HepG2 (cell line): ENCODE measurements at regions not wholly inside any gene's neighbourhood (a gene's known extent, or its start where the extent isn't known, plus 50 kb on each side); places are given as distances from the start of the nearest gene placed in this dataset.

Experiments
- GABPB1 ChIP-seq: IDR thresholded peaks from 2 replicates; pipeline ENCODE4 v1.6.1; 2016; ENCODE audit warnings: mild to moderate bottlenecking, missing genetic modification reagents, moderate library complexity, missing compliant biosample characterization
- HDAC2 ChIP-seq: sonication (generic); formaldehyde crosslinking; IDR thresholded peaks from 2 replicates; pipeline ENCODE4 v1.4.0; 2020; ENCODE audit warnings: missing genetic modification reagents
- MED13 ChIP-seq: sonication (generic); formaldehyde crosslinking; IDR thresholded peaks from 2 replicates; pipeline ENCODE4 v1.5.0; 2020; ENCODE audit warnings: missing genetic modification reagents
- NFIC ChIP-seq: IDR thresholded peaks from 2 replicates; pipeline ENCODE4 v1.6.1; 2012; ENCODE audit warnings: mild to moderate bottlenecking, low read length, inconsistent platforms
- REPIN1 ChIP-seq: sonication (generic); formaldehyde crosslinking; IDR thresholded peaks from 2 replicates; pipeline ENCODE4 v1.8.0; 2022; ENCODE audit warnings: missing genetic modification reagents, low read depth, mild to moderate bottlenecking, borderline replicate concordance
- STAT6 ChIP-seq: sonication (generic); formaldehyde crosslinking; IDR thresholded peaks from 2 replicates; pipeline ENCODE4 v1.4.0; 2020; ENCODE audit warnings: missing genetic modification reagents, mild to moderate bottlenecking, borderline replicate concordance
- TFE3 ChIP-seq: IDR thresholded peaks from 2 replicates; pipeline ENCODE4 v1.6.1; 2016
- THRA ChIP-seq: sonication (generic); formaldehyde crosslinking; IDR thresholded peaks from 2 replicates; pipeline ENCODE4 v1.4.0; 2020; ENCODE audit warnings: missing genetic modification reagents, borderline replicate concordance
- ZNF10 ChIP-seq: sonication (generic); formaldehyde crosslinking; IDR thresholded peaks from 2 replicates; pipeline ENCODE4 v1.4.0; 2020; ENCODE audit warnings: mild to moderate bottlenecking, low read depth, missing genetic modification reagents, borderline replicate concordance
- ZNF34 ChIP-seq: sonication (generic); formaldehyde crosslinking; IDR thresholded peaks from 2 replicates; pipeline ENCODE4 v1.4.0; 2020; ENCODE audit warnings: mild to moderate bottlenecking, missing genetic modification reagents, borderline replicate concordance
- ZNF441 ChIP-seq: sonication (generic); formaldehyde crosslinking; IDR thresholded peaks from 2 replicates; pipeline ENCODE4 v1.7.0; 2021; ENCODE audit warnings: missing genetic modification reagents, borderline replicate concordance
- TF ChIP-seq, protein P1 (sequence below): IDR thresholded peaks from 2 replicates; pipeline ENCODE4 v1.6.1; 2016; ENCODE audit warnings: low read depth, borderline replicate concordance
- TF ChIP-seq, protein P2 (sequence below): sonication (generic); formaldehyde crosslinking; IDR thresholded peaks from 2 replicates; pipeline ENCODE4 v1.4.0; 2020; ENCODE audit warnings: missing genetic modification reagents, borderline replicate concordance

DNA sequence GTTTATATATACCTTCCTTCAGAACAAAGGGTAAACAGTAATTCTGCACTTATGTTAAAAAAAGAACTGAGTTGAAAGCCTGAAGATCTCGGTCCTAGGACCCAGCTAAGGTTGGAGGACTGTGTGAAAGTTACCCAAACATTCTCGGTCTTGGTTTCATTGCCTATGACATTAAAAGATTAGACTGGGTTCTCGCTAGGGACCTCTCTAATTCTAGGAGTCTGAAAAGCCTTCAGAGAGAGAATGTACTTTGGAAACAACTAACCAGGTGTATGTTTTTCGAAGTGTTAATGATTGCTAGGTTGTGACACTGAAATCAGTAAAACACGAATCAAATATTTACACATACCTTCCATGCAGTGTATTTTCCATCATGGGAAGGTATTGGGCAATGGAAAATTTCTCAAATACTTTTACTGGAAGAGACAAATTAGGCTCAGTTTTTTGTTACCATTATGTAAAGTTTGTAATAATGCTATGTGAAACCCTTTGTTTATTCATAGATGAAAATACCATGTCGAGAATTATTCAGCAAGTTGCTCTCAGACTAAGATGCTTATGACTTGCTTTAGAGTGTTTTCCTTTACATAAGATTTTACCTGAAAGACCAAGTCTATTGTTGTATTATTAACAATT lies 113.7 kb upstream of the LOC128125822 start (continued):
- peak; percentile 65; the same call in 1 of the 2 replicates for TF ChIP-seq REPIN1 (CRISPR knock-in tag)
- TF ChIP-seq MED13 (CRISPR knock-in tag), result peak; percentile 99
- TF ChIP-seq, protein P1, sequence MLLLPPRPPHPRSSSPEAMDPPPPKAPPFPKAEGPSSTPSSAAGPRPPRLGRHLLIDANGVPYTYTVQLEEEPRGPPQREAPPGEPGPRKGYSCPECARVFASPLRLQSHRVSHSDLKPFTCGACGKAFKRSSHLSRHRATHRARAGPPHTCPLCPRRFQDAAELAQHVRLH (CRISPR knock-in tag), result peak; percentile 68; the same call in 1 of the 2 replicates
- TF ChIP-seq TFE3, result peak; percentile 98
- TF ChIP-seq HDAC2 (CRISPR knock-in tag), result peak; percentile 99
- TF ChIP-seq ZNF10 (CRISPR knock-in tag), result no peak
- peak; percentile 97 for TF ChIP-seq THRA (CRISPR knock-in tag)
- TF ChIP-seq STAT6 (CRISPR knock-in tag), result peak; percentile 95
- 0 out of 2 replicates have a peak, but pooled peaks have one; percentile 17 for TF ChIP-seq GABPB1 (CRISPR knock-in tag)
- TF ChIP-seq, protein P2, sequence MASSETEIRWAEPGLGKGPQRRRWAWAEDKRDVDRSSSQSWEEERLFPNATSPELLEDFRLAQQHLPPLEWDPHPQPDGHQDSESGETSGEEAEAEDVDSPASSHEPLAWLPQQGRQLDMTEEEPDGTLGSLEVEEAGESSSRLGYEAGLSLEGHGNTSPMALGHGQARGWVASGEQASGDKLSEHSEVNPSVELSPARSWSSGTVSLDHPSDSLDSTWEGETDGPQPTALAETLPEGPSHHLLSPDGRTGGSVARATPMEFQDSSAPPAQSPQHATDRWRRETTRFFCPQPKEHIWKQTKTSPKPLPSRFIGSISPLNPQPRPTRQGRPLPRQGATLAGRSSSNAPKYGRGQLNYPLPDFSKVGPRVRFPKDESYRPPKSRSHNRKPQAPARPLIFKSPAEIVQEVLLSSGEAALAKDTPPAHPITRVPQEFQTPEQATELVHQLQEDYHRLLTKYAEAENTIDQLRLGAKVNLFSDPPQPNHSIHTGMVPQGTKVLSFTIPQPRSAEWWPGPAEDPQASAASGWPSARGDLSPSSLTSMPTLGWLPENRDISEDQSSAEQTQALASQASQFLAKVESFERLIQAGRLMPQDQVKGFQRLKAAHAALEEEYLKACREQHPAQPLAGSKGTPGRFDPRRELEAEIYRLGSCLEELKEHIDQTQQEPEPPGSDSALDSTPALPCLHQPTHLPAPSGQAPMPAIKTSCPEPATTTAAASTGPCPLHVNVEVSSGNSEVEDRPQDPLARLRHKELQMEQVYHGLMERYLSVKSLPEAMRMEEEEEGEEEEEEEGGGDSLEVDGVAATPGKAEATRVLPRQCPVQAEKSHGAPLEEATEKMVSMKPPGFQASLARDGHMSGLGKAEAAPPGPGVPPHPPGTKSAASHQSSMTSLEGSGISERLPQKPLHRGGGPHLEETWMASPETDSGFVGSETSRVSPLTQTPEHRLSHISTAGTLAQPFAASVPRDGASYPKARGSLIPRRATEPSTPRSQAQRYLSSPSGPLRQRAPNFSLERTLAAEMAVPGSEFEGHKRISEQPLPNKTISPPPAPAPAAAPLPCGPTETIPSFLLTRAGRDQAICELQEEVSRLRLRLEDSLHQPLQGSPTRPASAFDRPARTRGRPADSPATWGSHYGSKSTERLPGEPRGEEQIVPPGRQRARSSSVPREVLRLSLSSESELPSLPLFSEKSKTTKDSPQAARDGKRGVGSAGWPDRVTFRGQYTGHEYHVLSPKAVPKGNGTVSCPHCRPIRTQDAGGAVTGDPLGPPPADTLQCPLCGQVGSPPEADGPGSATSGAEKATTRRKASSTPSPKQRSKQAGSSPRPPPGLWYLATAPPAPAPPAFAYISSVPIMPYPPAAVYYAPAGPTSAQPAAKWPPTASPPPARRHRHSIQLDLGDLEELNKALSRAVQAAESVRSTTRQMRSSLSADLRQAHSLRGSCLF, result no peak
- TF ChIP-seq NFIC, result peak; percentile 100
- 0 out of 2 replicates have a peak, but pooled peaks have one; percentile 24 for TF ChIP-seq ZNF441 (CRISPR knock-in tag)
- TF ChIP-seq ZNF34 (CRISPR knock-in tag), result peak; percentile 66; the same call in 1 of the 2 replicates
